NCI-H748 treated with DMSO at 0.1 percent for 48 hours (cell line): ENCODE measurements at regions not wholly inside any gene's neighbourhood (a gene's known extent, or its start where the extent isn't known, plus 50 kb on each side); places are given as distances from the start of the nearest gene placed in this dataset.

ENCODE experiments used
- DNase-seq: peaks from one replicate; lab custom pipeline; 2025; lab: John Stamatoyannopoulos, UW

- no peak for DNase-seq
These were observed 138.1 kb upstream of the BMP4 start for GRCh38 chr14:54094765-54095164.

- DNase-seq = no peak
These were observed 141.9 kb upstream of the BMP4 start for GRCh38 chr14:54098536-54098935.

- no peak for DNase-seq
These were observed 145.4 kb upstream of the BMP4 start for GRCh38 chr14:54102051-54102456.

- no peak for DNase-seq
These were observed 145.9 kb upstream of the BMP4 start for GRCh38 chr14:54102530-54102929.

GRCh38 chr14:54104601-54105145, 148.0 kb upstream of the BMP4 start:
- DNase-seq = no peak

- no peak for DNase-seq
These were observed 148.8 kb upstream of the BMP4 start for GRCh38 chr14:54105406-54105805.

- DNase-seq = no peak
These were observed 149.3 kb upstream of the BMP4 start for GRCh38 chr14:54105898-54106297.

- DNase-seq = no peak
These were observed 150.2 kb upstream of the BMP4 start for GRCh38 chr14:54106661-54107377.

GRCh38 chr14:54108481-54109471, 152.2 kb upstream of the BMP4 start:
- DNase-seq = no peak

GRCh38 chr14:54109521-54110120, 153.0 kb upstream of the BMP4 start:
- DNase-seq = no peak

- DNase-seq = no peak
These were observed 158.3 kb upstream of the BMP4 start for GRCh38 chr14:54114941-54115340.

GRCh38 chr14:54116198-54116885, 159.7 kb upstream of the BMP4 start:
- no peak for DNase-seq

- no peak for DNase-seq
These were observed 160.3 kb upstream of the BMP4 start for GRCh38 chr14:54116972-54117371.

- no peak for DNase-seq
These were observed 160.8 kb upstream of the BMP4 start for GRCh38 chr14:54117396-54117795.

- no peak for DNase-seq
These were observed 161.3 kb upstream of the BMP4 start for GRCh38 chr14:54117924-54118323.

GRCh38 chr14:54120260-54120659, 163.6 kb upstream of the BMP4 start:
- no peak for DNase-seq

GRCh38 chr14:54121466-54122027, 164.9 kb upstream of the BMP4 start:
- no peak for DNase-seq

GRCh38 chr14:54123841-54124240, 167.2 kb upstream of the BMP4 start:
- DNase-seq = no peak

GRCh38 chr14:54125109-54125508, 168.5 kb upstream of the BMP4 start:
- no peak for DNase-seq

GRCh38 chr14:54126947-54127346, 170.3 kb upstream of the BMP4 start:
- DNase-seq = no peak

- DNase-seq = no peak
These were observed 170.9 kb upstream of the BMP4 start for GRCh38 chr14:54127526-54127925.
